GM19328 (cell line): ENCODE measurements at regions not wholly inside any gene's neighbourhood (a gene's known extent, or its start where the extent isn't known, plus 50 kb on each side); places are given as distances from the start of the nearest gene placed in this dataset.

Experiments
- ATAC-seq: cut with Tn5 transposase; IDR thresholded peaks from one replicate; pipeline ENCODE4 v1.9.1; 2021; ENCODE audit warnings: mild to moderate bottlenecking, moderate library complexity; ENCODE audit not compliant: unreplicated experiment

- no peak for ATAC-seq
Observed at GRCh38 chr7:116083796-116084195, 53.2 kb upstream of the TFEC start.

GRCh38 chr7:116086547-116087045 is 56.0 kb upstream of the TFEC start:
- ATAC-seq = no peak

GRCh38 chr7:116087291-116087690 is 56.7 kb upstream of the TFEC start:
- no peak for ATAC-seq

- no peak for ATAC-seq
Observed at GRCh38 chr7:116087984-116088383, 57.4 kb upstream of the TFEC start.

GRCh38 chr7:116089293-116089692 is 58.7 kb upstream of the TFEC start:
- no peak for ATAC-seq

GRCh38 chr7:116093516-116094301 is 63.1 kb upstream of the TFEC start:
- ATAC-seq = no peak

DNA sequence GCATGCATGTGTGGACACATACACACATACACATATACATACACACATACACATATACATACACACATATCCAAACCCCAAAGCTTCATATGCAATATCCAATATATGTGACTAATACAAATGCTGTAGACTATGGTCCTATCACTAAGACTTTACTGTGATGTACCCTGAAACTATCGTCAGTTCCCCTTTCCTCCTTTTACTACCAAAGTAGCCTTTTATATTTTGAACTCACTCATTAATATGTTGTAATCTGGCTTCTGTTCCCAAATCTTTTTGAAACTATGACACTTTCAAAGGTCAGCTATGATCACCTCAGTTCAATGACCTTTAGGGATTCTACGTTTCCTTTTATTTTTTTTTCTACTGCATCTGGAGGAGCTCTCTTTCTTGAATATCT is 64.8 kb upstream of the TFEC start:
- no peak for ATAC-seq

DNA sequence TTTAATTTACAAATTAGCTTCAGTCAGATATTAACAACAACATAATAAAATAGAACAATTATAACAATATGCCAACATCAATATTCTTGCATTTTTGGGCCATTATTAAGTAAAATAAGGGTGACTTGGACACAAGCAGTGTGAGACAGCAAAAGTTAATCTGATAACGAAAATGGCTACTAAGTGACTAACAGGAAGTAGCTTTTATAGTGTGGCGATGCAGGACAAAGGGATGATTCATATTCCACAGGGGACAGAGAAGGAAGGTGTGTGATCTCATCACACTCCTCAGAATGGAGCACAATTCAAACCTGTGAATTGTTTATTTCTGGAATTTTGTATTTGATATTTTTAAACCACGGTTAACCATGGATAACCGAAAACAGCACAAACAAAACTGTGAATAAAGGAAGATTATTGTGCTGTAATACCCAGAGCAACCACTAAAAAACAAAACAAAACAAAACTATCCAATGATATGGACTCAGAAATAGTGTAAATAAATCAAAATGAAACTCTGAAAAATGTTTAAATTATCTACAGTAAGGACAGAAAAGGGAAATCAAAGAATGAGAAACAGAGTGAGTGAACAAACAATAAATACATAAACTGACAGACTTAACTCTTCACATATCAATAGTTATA is 66.9 kb upstream of the TFEC start:
- no peak for ATAC-seq

GRCh38 chr7:116098175-116098574 is 67.6 kb upstream of the TFEC start:
- ATAC-seq = no peak

DNA sequence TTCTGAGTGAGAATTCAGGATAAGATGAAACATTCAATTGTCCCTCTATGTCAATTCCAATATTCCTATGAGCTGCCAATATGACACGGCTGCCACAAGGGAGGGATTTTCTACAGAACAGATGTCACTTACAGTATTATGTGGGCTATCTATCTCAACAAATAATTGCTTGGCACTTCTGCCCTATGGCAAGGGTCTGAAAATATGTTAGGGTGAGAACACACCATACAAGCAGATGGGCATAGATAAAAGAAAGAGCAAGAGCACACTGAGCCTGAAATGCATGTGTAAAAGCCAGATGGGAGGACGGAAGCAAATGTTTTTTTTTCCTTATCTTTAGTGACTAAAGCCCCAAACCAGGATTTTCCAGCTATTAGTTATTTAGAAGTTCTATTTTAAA is 70.1 kb upstream of the TFEC start:
- ATAC-seq = no peak

GRCh38 chr7:116101704-116102103 is 71.1 kb upstream of the TFEC start:
- no peak for ATAC-seq

- no peak for ATAC-seq
Observed at GRCh38 chr7:116111475-116111874, 80.9 kb upstream of the TFEC start.

- ATAC-seq = no peak
Observed at GRCh38 chr7:116113310-116113709, 82.7 kb upstream of the TFEC start.

DNA sequence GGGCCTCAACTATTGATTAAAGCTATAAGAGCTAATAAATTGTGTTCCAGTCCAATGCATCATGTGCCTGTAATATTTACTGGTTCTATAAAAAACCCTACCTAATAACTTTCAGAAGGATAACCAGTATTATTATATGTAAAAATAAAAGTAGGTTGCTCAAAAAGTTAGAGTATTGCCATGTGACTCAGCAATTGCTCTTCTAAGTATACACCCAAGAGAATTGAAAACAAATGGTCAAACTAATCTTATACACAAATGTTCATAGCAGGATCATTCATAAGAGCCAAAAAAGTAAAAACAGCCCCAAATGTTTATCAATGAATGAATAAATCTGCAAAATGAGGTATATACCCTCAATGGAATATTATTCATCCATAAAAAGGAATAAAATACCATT is 89.5 kb upstream of the TES start:
- no peak for ATAC-seq

DNA sequence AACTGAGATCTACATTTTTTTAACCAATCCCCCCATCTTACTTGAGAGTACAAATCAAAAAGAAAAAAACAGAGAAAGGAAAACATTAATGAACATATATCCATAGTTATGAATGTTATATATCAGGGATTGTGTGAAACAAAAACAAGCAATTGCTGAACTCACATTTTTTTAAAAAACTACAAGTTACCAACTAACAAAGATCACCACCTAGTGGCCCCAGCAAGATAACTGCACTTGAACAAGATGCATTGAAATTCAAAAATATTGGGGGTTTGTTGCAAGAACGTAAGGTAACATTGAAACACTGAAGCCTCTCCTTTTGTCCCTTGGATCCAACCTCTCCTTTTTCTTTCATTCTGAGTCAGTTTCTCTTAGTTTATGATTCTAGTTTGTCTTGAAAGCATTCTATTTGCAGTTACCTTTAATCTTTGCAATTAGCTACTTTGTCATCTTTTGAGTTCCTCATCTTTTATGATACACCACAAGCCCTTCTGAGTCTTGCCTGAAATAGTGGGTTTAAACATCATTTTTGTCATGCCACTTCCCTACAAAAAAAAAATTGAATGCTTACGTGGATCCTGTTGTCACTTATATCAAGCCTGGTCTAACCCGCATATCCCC is 87.3 kb upstream of the TES start:
- ATAC-seq = no peak

GRCh38 chr7:116128139-116128538 is 82.2 kb upstream of the TES start:
- ATAC-seq = no peak

- no peak for ATAC-seq
Observed at GRCh38 chr7:116135306-116135705, 75.0 kb upstream of the TES start.

DNA sequence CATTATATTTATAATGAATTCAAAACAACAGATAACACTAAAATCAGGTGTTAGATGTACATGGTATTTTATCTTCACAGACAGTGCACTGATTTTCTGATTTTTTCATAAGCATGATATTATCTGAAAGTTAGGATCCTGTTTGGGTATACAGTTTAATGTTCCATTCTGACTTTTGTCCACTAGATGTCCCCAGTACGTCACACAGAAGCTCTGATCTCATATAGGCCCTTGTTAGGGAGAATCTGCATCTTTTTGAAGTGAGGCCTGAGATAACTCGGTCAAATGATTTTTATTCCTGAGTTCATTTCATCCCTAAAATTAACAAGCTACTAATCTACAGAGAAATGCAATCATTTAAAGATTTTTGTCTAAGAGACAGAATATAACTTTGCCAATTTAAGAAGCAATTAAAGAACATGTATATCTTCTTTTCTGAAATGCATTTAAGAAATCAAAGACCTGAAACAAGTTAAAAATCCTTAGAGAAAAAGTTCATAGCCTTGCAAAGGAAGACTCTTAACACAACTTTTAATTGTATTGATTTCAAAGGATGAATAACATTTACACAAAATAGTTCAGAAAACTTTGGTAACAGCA is 72.0 kb upstream of the TES start:
- peak; percentile 86 for ATAC-seq

DNA sequence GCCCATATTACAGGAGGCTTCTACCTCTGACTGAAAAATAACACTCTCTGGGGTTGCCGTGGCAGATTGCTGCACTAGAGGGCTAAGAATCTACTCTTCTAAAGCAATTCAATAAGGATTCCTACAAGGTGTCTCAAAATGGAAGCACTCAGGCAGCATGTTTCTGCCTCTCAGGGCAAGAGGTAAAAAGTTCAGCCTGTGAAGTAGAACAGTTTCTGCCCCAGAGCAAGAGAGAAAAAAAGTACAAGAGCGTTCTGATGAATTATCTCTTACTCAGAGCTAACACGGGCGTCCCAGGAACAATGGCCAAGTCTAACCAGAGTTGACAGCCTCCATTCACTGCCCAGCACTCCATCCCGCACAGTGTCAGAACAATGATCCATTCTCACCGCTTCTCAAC is 71.3 kb upstream of the TES start:
- no peak for ATAC-seq

GRCh38 chr7:116139807-116140206 is 70.5 kb upstream of the TES start:
- no peak for ATAC-seq

DNA sequence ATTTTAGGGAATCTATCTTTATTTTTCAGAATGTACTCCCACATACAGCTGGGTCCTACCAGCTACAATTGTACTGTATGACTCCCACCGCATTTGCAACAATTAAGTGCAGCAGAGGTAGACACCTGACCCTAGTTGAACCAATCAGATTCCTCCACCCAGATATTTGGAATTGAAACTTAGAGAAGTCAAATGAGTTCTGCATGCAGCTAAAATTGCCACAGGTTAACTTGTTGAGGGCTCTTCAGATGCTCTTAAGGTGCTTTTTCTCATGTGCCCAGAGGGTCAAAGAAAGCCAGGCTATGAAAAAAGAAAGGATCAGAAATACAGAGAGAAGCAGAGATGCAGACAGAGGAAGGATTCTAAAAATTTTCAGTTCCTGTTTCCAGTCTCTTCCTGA is 68.0 kb upstream of the TES start:
- no peak for ATAC-seq

DNA sequence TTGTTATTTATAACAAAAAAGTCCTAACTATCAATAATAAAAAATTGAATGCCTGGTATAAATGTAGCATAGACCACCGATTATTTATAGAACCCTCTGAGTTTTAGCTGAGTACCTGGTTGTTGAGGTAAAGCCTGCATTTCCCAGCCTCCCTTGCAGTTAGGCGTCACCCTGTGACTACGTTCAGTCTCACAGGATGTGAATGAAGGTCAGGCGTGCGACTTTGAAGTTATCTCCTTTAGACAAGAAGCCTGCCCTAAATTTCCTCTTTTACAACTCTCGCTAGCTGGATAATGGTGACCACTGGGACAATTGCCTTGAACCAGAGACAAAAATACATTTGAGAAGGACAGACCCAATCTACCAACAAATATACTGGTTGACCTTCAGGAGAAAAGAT is 67.5 kb upstream of the TES start:
- no peak for ATAC-seq
